ENCODE measurements at regions not wholly inside any gene's neighbourhood (a gene's known extent, or its start where the extent isn't known, plus 50 kb on each side); places are given as distances from the start of the nearest gene placed in this dataset.

GRCh38 chr1:37274938-37275631 lies 199.3 kb upstream of the ZC3H12A start:
- DNase-seq (ENCODE audit: low read depth in 2 of 2) = no peak

- DNase-seq (ENCODE audit: low read depth in 2 of 2) = no peak
Measured at GRCh38 chr1:37277366-37277765, 197.0 kb upstream of the ZC3H12A start.

GRCh38 chr1:37281354-37281753 lies 193.0 kb upstream of the ZC3H12A start:
- no peak for DNase-seq (ENCODE audit: low read depth in 2 of 2)

DNA sequence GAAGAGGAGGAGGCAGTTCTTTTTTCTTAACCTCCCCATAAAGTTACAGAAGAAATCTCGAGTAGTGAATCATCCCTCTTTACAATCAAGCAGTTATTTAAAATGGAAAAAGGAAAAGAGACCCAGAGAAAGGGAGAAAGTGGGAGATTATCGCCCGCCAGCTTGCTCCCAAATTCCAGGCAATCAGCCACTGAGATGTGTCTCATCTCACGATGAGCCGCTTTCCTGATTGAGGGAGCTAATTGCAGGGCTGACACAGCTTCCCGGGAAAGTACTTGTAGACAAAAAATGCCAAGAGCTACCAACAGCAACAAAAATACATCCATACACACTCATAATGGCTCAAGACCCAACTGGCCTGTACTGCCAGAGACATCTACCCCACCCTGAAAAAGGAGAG lies 191.6 kb upstream of the ZC3H12A start:
- no peak for DNase-seq (ENCODE audit: low read depth in 2 of 2)

- DNase-seq (ENCODE audit: low read depth in 2 of 2) = no peak
Measured at GRCh38 chr1:37284053-37284452, 190.3 kb upstream of the ZC3H12A start.

DNA sequence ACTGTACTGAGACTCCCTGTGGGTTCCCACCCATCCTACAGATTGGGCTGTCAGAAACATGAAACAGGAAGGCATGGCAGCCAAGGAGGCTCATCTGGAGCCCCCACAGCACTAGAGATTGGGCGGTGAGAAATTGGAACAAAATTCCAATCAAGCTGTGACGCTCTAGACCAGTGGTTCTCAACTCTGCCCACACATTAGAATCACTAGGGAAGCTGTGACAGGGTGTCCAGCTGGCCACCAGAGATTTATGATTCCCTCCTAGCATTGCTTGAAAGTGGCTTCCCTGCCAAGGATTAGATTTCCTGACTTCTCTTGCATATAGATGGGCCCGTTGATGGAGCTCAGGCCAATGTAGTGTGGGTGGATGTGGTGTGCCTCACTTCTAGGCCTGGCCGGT lies 187.5 kb upstream of the ZC3H12A start:
- no peak for DNase-seq (ENCODE audit: low read depth in 2 of 2)

GRCh38 chr1:37288900-37289299 lies 185.5 kb upstream of the ZC3H12A start:
- no peak for DNase-seq (ENCODE audit: low read depth in 2 of 2)

GRCh38 chr1:37290718-37291117 lies 183.7 kb upstream of the ZC3H12A start:
- DNase-seq (ENCODE audit: low read depth in 2 of 2) = no peak

DNA sequence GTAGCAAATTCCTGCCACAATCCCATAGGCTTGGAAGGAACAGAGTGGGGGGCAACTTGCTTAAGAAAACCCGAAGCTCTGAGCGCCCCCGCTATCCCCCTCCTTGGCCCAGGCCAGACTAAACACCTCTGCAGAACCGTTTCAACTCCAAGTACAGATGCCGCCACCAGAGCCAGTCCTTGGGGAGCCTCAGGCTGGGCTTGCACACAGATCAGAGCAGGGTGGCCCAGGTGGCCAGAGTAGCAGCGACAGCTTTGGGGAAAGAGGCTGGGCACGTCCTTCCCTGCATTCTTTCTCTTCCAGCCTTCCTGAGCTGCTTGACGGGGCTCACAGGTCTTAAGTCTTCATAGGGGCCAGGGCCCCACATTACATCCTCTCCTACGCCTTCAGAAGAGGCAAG lies 181.6 kb upstream of the ZC3H12A start:
- no peak for DNase-seq (ENCODE audit: low read depth in 2 of 2)

DNA sequence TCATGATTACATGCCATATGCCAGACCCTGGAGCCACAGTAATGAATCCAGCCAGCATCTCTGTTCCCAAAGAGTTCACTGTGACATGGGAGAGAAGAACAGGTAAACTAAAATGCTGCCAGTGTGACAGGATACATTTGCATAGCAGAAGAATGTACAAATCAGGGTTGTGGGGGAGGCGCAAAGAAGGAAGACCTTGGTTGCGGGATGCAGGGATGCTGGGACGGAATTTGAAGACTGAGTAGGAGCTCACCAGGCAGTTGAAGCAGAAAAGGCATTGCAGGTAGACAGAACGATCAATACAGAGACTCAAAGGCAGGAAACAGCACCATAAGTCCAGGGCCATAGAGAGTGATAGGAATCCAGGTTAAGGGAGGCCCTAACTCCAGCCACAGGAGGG lies 180.3 kb upstream of the ZC3H12A start:
- DNase-seq (ENCODE audit: low read depth in 2 of 2) = no peak

- DNase-seq (ENCODE audit: low read depth in 2 of 2) = no peak
Measured at GRCh38 chr1:37294529-37294928, 179.9 kb upstream of the ZC3H12A start.

DNA sequence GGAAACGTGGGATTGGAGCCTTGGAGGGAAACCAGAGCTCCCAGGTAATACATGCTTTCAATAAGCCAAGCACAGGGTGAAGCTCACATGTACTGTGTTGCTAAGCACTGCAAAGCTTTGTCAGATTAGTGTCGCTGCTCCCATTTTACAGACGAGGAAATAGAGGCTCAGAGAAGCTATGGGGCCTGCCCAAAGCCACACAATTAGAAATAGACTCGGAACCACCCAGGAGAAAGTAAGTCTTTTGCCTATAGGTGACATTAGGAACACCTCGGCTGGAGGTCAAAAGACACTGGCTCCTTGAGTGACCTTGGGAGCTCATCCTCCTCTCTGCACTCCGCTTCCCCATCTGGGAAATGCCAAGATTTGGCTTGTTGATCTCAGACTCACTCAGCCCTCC lies 175.6 kb upstream of the ZC3H12A start:
- DNase-seq (ENCODE audit: low read depth in 2 of 2) = no peak

DNA sequence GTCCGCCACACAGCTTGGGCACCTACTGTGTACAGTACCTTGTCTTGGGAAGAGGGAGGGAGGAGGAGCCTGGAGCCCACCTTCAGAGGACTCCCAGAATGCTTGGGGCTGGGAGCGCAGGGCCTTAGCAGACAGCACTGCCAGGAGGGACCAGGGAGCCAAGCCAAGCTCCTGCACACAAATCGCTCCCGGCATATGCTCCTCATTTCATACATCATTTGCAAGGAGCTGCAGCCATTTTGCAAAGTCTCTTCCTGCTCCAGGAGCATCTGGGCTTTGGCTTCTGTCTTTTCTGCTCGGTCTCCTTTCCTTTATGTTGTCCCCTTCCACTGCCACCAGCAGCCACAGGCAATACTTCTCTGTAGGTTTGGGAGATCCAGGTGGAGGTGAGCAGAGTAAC lies 175.2 kb upstream of the ZC3H12A start:
- DNase-seq (ENCODE audit: low read depth in 2 of 2) = no peak

DNA sequence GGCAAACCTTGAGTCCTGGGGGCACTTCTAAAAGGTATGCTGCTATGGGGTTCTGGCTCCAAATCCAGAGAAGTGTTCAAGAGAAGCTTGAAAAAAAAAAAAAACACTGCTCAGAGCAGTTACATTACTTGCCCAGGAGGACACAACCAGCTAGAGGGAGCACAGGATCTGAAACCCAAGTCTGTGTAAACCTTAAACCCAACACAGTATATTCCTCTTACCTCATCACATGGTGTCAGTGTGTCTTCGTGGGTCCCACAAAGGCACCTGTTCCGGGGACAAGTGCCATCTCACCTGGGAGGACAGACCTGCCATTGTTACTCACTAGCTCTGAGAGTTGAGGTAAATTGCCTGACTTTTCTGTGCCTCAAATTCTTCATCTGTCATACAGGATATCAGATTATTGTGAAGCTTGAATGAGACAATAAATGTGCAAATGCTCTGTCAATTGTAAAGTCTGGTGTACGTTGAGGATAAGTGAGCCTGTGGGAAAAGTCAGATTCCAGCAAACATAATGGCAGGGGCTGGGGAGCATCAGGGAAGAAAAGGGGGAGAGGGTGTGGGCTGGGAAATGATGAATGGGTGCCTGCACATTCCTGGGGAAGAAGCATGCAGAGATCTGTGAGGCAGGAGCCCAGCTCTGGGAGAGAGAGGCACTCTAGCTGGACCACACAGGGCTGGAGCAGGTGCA lies 170.4 kb upstream of the ZC3H12A start:
- DNase-seq (ENCODE audit: low read depth in 2 of 2) = no peak

DNA sequence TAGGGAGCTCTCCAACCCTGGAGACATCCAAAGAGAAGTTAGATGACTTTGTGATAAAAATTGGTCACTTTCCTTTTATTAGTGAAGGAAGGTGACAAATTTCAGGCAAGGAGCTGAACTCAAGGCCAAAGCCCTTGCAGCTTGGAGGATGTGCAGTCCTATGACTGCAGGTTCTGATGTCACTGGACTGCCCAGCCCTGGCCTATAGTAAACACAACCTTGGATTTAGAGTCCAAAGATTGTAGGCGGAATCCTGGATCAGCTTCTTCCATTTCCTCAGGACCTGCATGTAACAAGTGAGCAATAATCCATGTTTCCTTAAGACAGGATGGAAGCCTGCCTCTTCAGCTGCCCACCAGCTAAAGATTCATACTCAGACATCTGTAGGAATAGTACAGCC lies 169.3 kb upstream of the ZC3H12A start:
- DNase-seq (ENCODE audit: low read depth in 2 of 2) = no peak

GRCh38 chr1:37305841-37306240 lies 168.5 kb upstream of the ZC3H12A start:
- no peak for DNase-seq (ENCODE audit: low read depth in 2 of 2)

- DNase-seq (ENCODE audit: low read depth in 2 of 2) = no peak
Measured at GRCh38 chr1:37306461-37306860, 167.9 kb upstream of the ZC3H12A start.

GRCh38 chr1:37306871-37307270 lies 167.5 kb upstream of the ZC3H12A start:
- no peak for DNase-seq (ENCODE audit: low read depth in 2 of 2)

DNA sequence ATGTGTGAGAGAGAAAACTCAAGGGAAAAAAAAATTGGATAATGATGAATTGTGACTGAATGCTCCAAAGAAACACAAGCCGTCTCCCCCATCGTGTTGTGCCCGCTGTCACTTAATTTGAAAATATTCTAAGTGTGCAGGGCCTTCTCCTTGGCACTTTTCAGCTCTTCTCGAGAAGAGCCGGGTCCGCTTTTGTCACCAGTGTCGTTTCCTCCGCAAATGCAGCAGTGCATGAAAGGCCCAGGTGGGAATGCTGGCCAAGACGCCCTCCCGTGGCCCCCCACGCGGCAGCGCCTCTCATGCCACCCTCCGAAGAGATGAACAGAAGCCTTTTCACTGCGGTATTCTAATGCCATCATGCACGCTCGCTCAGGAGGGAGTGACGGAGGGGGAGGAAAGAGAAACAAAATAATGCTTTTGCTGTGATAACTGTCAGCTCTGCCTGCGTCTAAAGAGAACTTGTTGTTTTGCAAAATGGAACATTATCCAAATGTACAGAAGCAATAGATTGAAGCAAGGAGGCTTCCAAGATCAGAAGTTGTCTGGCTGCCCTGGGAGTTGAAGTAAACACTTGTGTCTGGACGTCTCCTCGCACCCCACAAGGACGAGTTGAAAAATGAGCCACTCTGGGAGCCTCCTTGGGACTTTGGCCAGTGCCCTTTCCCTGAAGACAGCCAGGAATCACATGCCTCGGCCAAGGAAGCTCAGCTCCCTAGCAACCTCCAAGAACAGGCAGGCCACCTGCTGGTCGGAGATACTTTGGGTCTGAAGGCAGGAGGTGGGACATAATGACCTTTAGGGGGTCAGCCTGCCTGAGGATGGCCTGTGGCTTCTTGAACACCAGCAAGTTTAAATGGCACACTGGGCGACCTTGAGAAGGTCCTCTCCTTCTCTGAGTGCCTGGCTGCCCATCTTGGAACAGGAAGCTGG lies 166.1 kb upstream of the ZC3H12A start:
- no peak for DNase-seq (ENCODE audit: low read depth in 2 of 2)

- DNase-seq (ENCODE audit: low read depth in 2 of 2) = no peak
Measured at GRCh38 chr1:37309574-37309973, 164.8 kb upstream of the ZC3H12A start.

GRCh38 chr1:37310064-37310463 lies 164.3 kb upstream of the ZC3H12A start:
- no peak for DNase-seq (ENCODE audit: low read depth in 2 of 2)

- no peak for DNase-seq (ENCODE audit: low read depth in 2 of 2)
Measured at GRCh38 chr1:37315371-37315846, 159.0 kb upstream of the ZC3H12A start.

All from stimulated activated CD8-positive, alpha-beta memory T cell treated with anti-CD3 and anti-CD28 coated beads, Interleukin-2, amount 100 ng/mL, for 48 hours (primary cell).